Uterus (tissue), 3 donors: ENCODE measurements at regions not wholly inside any gene's neighbourhood (a gene's known extent, or its start where the extent isn't known, plus 50 kb on each side); places are given as distances from the start of the nearest gene placed in this dataset.

Experiments used
- DNase-seq, 2 donors: peaks; one replicate each; pipeline ENCODE4 v3.0.0-alpha.2; 2019 to 2020
- H3K27ac ChIP-seq, 2 donors: fragments of 200-600 bp; sonication (generic); 1 replicate in 1 of 2; 2 replicates in 1 of 2; pipeline ENCODE4 v1.5.1; 2016 to 2018
- H3K27me3 ChIP-seq, 2 donors: fragments of 200-600 bp; sonication (generic); one replicate each; pipeline ENCODE4 v1.5.1; 2018 to 2019; ENCODE audit warnings: control low read depth in 1 of 2
- H3K36me3 ChIP-seq, 2 donors: fragments of 200-600 bp; sonication (generic); one replicate each; pipeline ENCODE4 v1.5.1; 2019; ENCODE audit warnings: control low read depth in 1 of 2
- H3K4me1 ChIP-seq, 2 donors: fragments of 200-600 bp; sonication (generic); one replicate each; pipeline ENCODE4 v1.5.1; 2018 to 2019; ENCODE audit warnings: control low read depth in 1 of 2
- H3K4me3 ChIP-seq, 2 donors: fragments of 200-600 bp; sonication (generic); 1 replicate in 1 of 2; 2 replicates in 1 of 2; pipeline ENCODE4 v1.5.1; 2018 to 2019; ENCODE audit warnings: mild to moderate bottlenecking in 1 of 2
- H3K9me3 ChIP-seq, 2 donors: fragments of 200-600 bp; sonication (generic); one replicate each; pipeline ENCODE4 v1.5.1; 2019; ENCODE audit warnings: control low read depth in 1 of 2
- POLR2A ChIP-seq, 2 donors: fragments of 450-650 bp; IDR thresholded peaks; one replicate each; pipeline ENCODE4 v1.6.1; 2016; ENCODE audit warnings: antibody characterized with exemption in 2 of 2, mild to moderate bottlenecking in 1 of 2, moderate library complexity in 1 of 2
- intact Hi-C: fragments of 100-400 bp; cut with DNase I; formaldehyde crosslinking; loops from one replicate; pipeline ENCODE4 v1.15.1; 2023; ENCODE audit warnings: low total_unique reads
- TF ChIP-seq, protein P1 (sequence below), 4 experiments: fragments of 200-600 bp in 2 of 4; fragments of 450-650 bp in 2 of 4; sonication (generic) in 2 of 4; IDR thresholded peaks; one replicate each; pipeline ENCODE4 v1.5.1; 2016 to 2019; ENCODE audit warnings: antibody characterized with exemption in 4 of 4, mild to moderate bottlenecking in 2 of 4, moderate library complexity in 1 of 4
- donor health status: DM: yes; HTN: yes; CAD: no.

DNA sequence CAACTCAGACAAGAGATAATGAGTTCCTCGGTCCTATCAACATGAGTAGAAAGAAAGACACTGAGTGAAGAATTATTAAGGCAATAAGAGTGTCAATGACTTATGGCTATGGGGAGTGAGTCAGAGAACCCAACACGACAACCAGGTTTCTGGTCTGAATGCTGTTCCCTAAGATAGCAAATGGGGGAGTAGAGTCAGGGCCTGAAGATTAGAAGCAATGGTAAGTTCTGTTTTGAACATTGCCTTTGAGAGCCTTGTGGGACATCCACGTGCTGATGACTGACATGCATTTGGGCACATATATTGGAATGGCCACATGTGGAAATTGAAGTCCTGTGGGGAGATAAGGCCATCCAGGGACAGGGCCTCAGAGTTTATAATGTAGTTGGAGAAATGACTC is 254.4 kb upstream of the TCF21 start:
- Histone ChIP-seq H3K4me3 (no peak overlapping the region), H3K9me3 (no peaks in the 10 kb centered on the region), H3K4me1 (peaks cover 0 to 3% of the 10 kb centered on the region in 2 donors), H3K36me3 (no peaks in the 10 kb centered on the region), H3K27ac (no peak overlapping the region), H3K27me3 (no peaks in the 10 kb centered on the region)
- no peak for DNase-seq
- TF ChIP-seq, protein P1, sequence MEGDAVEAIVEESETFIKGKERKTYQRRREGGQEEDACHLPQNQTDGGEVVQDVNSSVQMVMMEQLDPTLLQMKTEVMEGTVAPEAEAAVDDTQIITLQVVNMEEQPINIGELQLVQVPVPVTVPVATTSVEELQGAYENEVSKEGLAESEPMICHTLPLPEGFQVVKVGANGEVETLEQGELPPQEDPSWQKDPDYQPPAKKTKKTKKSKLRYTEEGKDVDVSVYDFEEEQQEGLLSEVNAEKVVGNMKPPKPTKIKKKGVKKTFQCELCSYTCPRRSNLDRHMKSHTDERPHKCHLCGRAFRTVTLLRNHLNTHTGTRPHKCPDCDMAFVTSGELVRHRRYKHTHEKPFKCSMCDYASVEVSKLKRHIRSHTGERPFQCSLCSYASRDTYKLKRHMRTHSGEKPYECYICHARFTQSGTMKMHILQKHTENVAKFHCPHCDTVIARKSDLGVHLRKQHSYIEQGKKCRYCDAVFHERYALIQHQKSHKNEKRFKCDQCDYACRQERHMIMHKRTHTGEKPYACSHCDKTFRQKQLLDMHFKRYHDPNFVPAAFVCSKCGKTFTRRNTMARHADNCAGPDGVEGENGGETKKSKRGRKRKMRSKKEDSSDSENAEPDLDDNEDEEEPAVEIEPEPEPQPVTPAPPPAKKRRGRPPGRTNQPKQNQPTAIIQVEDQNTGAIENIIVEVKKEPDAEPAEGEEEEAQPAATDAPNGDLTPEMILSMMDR (IDR thresholded peaks at IDR 0.05), result no peak
- no peak for TF ChIP-seq POLR2A (IDR thresholded peaks at IDR 0.05)
- intact Hi-C loops, result no loop called here

DNA sequence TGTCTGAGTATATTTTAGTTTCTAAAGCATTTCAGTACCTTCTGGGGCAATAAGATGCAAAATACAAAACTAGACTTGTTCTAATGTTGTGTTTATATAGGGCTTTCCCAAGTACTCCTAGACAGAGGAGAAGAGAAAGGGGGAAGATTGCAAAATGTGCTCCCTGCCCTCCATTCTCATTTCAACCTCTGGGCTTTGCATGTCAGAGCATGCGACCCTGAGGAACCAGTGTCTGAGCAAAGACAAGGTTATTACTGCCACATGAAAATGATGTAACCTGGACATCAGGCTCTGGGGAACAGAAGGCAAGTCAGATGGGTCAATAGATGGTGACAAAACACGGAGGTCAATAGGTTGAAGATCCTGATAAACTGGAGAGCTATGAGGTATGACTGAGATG is 253.5 kb upstream of the TCF21 start:
- intact Hi-C loops, result no loop called here
- Histone ChIP-seq H3K27me3 (no peaks in the 10 kb centered on the region), H3K9me3 (no peaks in the 10 kb centered on the region), H3K36me3 (no peaks in the 10 kb centered on the region), H3K4me3 (no peak overlapping the region), H3K4me1 (peaks cover 0 to 3% of the 10 kb centered on the region in 2 donors), H3K27ac (no peak overlapping the region)
- no peak for DNase-seq
- TF ChIP-seq, protein P1 (IDR thresholded peaks at IDR 0.05), result no peak
- no peak for TF ChIP-seq POLR2A (IDR thresholded peaks at IDR 0.05)

DNA sequence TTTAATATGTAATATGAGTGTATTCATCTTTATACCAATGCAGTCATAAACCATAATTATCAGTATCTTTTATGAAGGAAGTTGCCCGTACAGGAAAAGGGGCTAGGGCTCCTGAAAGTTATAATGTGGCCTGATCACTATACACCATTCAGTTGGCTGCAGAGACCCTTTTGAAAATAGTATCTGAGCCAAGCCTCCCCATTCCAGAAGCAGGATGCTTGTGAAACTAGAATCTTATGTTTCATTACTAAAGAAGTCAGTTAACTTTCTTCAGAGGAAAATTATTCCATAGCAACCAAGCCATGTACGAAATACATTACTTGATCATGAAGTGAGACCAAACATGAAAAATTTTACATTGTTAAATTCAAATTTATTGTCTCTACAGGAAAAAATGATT is 251.5 kb upstream of the TCF21 start:
- Histone ChIP-seq H3K9me3 (no peaks in the 10 kb centered on the region), H3K4me3 (no peak overlapping the region), H3K4me1 (peaks cover 0 to 3% of the 10 kb centered on the region in 2 donors), H3K27ac (peak overlapping the region; percentile 60 to 68), H3K27me3 (no peaks in the 10 kb centered on the region), H3K36me3 (no peaks in the 10 kb centered on the region)
- intact Hi-C loops, result no loop called here
- no peak for DNase-seq
- TF ChIP-seq, protein P1 (IDR thresholded peaks at IDR 0.05), result no peak
- TF ChIP-seq POLR2A (IDR thresholded peaks at IDR 0.05), result no peak

DNA sequence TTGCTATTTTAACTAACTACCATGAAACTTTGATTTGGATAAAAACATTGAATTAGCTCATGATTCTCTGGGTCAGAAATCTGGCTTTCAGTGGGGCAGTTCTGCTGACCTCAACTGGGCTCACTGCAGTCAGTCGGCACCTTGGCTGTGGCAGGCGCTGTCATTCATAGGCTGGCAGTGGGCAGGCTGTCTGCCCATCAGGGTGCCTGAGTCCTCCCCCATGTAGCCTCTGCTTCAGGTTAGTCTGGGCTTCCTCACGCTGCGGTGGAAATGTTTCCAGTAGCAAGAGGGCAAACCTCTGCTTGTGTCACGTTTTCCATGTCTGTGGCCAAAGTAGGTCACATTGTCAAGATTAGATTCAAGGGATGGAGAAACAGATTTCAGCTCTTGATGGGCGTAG is 251.0 kb upstream of the TCF21 start:
- no peaks in the 10 kb centered on the region for H3K36me3 ChIP-seq
- H3K27ac ChIP-seq, result peak overlapping the region; percentile 60 to 68
- H3K9me3 ChIP-seq, result no peaks in the 10 kb centered on the region
- TF ChIP-seq, protein P1 (IDR thresholded peaks at IDR 0.05), result no peak
- TF ChIP-seq POLR2A (IDR thresholded peaks at IDR 0.05), result no peak
- H3K4me1 ChIP-seq, result peaks cover 0 to 3% of the 10 kb centered on the region in 2 donors
- peak in 1 of 2 donors; percentile 28 for DNase-seq
- no peak overlapping the region for H3K4me3 ChIP-seq
- H3K27me3 ChIP-seq, result no peaks in the 10 kb centered on the region
- intact Hi-C loops, result no loop called here

DNA sequence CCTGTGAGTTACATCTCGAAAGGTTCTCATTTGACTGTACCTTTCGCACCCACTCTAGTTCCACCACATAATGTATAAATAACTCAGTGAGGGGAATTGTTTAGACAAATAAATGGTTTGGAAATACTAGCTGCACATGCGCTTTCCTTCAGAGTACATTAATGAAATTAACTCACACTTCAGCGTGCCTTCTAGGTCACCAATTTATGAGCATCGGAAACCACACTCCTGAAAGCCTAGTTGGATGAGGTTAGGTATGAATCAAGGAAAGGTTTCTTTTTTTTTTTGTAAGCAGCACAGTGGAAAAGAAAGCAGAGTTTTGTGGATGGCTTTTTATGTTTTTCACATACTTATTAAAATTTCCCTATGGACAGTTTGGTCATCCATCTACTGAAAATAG is 247.8 kb upstream of the TCF21 start:
- no peak for DNase-seq
- intact Hi-C loops, result no loop called here

More for the DNA sequence above, 247.8 kb upstream of the TCF21 start:
- Histone ChIP-seq H3K9me3 (no peaks in the 10 kb centered on the region), H3K27ac (no peak overlapping the region), H3K4me1 (peaks cover 0 to 3% of the 10 kb centered on the region in 2 donors), H3K4me3 (no peak overlapping the region), H3K36me3 (no peaks in the 10 kb centered on the region), H3K27me3 (no peaks in the 10 kb centered on the region)
- TF ChIP-seq POLR2A (IDR thresholded peaks at IDR 0.05), result no peak
- TF ChIP-seq, protein P1 (IDR thresholded peaks at IDR 0.05), result no peak
